ENCODE measurements at regions not wholly inside any gene's neighbourhood (a gene's known extent, or its start where the extent isn't known, plus 50 kb on each side); places are given as distances from the start of the nearest gene placed in this dataset.

GRCh38 chr3:31145062-31145461, 250.6 kb upstream of the GADL1 start:
- H3K27ac Mint-ChIP-seq, result no peak overlapping the region
- H3K9me3 Mint-ChIP-seq, result peaks cover 15% of the 10 kb centered on the region
- peaks cover 4% of the 10 kb centered on the region for H3K36me3 Mint-ChIP-seq (ENCODE audit: low read depth)
- POLR2A ChIA-PET, result no interaction called here
- no peaks in the 10 kb centered on the region for H3K27me3 Mint-ChIP-seq
- ATAC-seq (no peak), DNase-seq (no peak)
- no peak overlapping the region for H3K4me3 Mint-ChIP-seq
- TF ChIP-seq CTCF (IDR thresholded peaks at IDR 0.05), result no peak
- H3K4me1 Mint-ChIP-seq (ENCODE audit: low read depth), result no peaks in the 10 kb centered on the region
- CTCF ChIA-PET, result no interaction called here
- intact Hi-C loops (cut with micrococcal nuclease), result no loop called here

GRCh38 chr3:31147550-31147949, 253.1 kb upstream of the GADL1 start:
- no peak overlapping the region for H3K27ac Mint-ChIP-seq
- no peaks in the 10 kb centered on the region for H3K27me3 Mint-ChIP-seq
- ATAC-seq (no peak), DNase-seq (no peak)
- H3K4me1 Mint-ChIP-seq (ENCODE audit: low read depth), result no peaks in the 10 kb centered on the region
- peaks cover 5% of the 10 kb centered on the region for H3K36me3 Mint-ChIP-seq (ENCODE audit: low read depth)
- no peak overlapping the region for H3K4me3 Mint-ChIP-seq
- intact Hi-C loops (cut with micrococcal nuclease), result no loop called here
- no peak for TF ChIP-seq CTCF (IDR thresholded peaks at IDR 0.05)
- ChIA-PET CTCF (no interaction called here), POLR2A (no interaction called here)
- H3K9me3 Mint-ChIP-seq, result peaks cover 27% of the 10 kb centered on the region

GRCh38 chr3:31157047-31157694, 262.7 kb upstream of the GADL1 start:
- H3K27me3 Mint-ChIP-seq, result no peaks in the 10 kb centered on the region
- no peak overlapping the region for H3K4me3 Mint-ChIP-seq
- intact Hi-C loops (cut with micrococcal nuclease), result no loop called here
- CTCF ChIA-PET, result interaction anchor here (0.7 kb wide), 1 partner anchor 10 kb away, joined by 4 read pairs; no protein-coding TSS in a partner anchor
- H3K36me3 Mint-ChIP-seq (ENCODE audit: low read depth), result no peaks in the 10 kb centered on the region
- no peak for TF ChIP-seq CTCF (IDR thresholded peaks at IDR 0.05)
- no peak overlapping the region for H3K27ac Mint-ChIP-seq
- ATAC-seq (no peak), DNase-seq (no peak)
- H3K4me1 Mint-ChIP-seq (ENCODE audit: low read depth), result peaks cover 4% of the 10 kb centered on the region
- POLR2A ChIA-PET, result no interaction called here
- no peaks in the 10 kb centered on the region for H3K9me3 Mint-ChIP-seq

- H3K4me1 Mint-ChIP-seq (ENCODE audit: low read depth), result peaks cover 4% of the 10 kb centered on the region
- H3K9me3 Mint-ChIP-seq, result no peaks in the 10 kb centered on the region
- TF ChIP-seq CTCF (IDR thresholded peaks at IDR 0.05), result no peak
- ATAC-seq (no peak), DNase-seq (no peak)
- intact Hi-C loops (cut with micrococcal nuclease), result no loop called here
- H3K36me3 Mint-ChIP-seq (ENCODE audit: low read depth), result no peaks in the 10 kb centered on the region
- no peaks in the 10 kb centered on the region for H3K27me3 Mint-ChIP-seq
- no peak overlapping the region for H3K4me3 Mint-ChIP-seq
- ChIA-PET POLR2A (no interaction called here), CTCF (no interaction called here)
- no peak overlapping the region for H3K27ac Mint-ChIP-seq
These were observed 263.6 kb upstream of the GADL1 start for GRCh38 chr3:31157893-31158620.

- DNase-seq (no peak), ATAC-seq (no peak)
- CTCF ChIA-PET, result no interaction called here
- Mint-ChIP-seq H3K9me3 (no peaks in the 10 kb centered on the region), H3K27me3 (no peaks in the 10 kb centered on the region), H3K36me3 (ENCODE audit: low read depth) (no peaks in the 10 kb centered on the region), H3K4me1 (ENCODE audit: low read depth) (peaks cover 4% of the 10 kb centered on the region), H3K27ac (no peak overlapping the region), H3K4me3 (no peak overlapping the region)
- intact Hi-C loops (cut with micrococcal nuclease), result no loop called here
- no peak for TF ChIP-seq CTCF (IDR thresholded peaks at IDR 0.05)
- POLR2A ChIA-PET, result no interaction called here
These were observed 265.0 kb upstream of the GADL1 start for GRCh38 chr3:31159331-31160039.
